ENCODE measurements at regions not wholly inside any gene's neighbourhood (a gene's known extent, or its start where the extent isn't known, plus 50 kb on each side); places are given as distances from the start of the nearest gene placed in this dataset.

GRCh38 chr2:194854941-194855340, 802.1 kb upstream of the SLC39A10 start:
- TF ChIP-seq, protein P1, sequence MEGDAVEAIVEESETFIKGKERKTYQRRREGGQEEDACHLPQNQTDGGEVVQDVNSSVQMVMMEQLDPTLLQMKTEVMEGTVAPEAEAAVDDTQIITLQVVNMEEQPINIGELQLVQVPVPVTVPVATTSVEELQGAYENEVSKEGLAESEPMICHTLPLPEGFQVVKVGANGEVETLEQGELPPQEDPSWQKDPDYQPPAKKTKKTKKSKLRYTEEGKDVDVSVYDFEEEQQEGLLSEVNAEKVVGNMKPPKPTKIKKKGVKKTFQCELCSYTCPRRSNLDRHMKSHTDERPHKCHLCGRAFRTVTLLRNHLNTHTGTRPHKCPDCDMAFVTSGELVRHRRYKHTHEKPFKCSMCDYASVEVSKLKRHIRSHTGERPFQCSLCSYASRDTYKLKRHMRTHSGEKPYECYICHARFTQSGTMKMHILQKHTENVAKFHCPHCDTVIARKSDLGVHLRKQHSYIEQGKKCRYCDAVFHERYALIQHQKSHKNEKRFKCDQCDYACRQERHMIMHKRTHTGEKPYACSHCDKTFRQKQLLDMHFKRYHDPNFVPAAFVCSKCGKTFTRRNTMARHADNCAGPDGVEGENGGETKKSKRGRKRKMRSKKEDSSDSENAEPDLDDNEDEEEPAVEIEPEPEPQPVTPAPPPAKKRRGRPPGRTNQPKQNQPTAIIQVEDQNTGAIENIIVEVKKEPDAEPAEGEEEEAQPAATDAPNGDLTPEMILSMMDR (IDR thresholded peaks at IDR 0.05; ENCODE audit: poor library complexity) = no peak
- TF ChIP-seq EZH2phosphoT487 (IDR thresholded peaks at IDR 0.05; ENCODE audit: low read depth, severe bottlenecking, unreplicated experiment) (no peak), EZH2 (IDR thresholded peaks at IDR 0.05; ENCODE audit: borderline replicate concordance) (no peak)

Data from hepatocyte (in vitro differentiated cells).